ENCODE measurements at regions not wholly inside any gene's neighbourhood (a gene's known extent, or its start where the extent isn't known, plus 50 kb on each side); places are given as distances from the start of the nearest gene placed in this dataset.
A peak's percentile ranks its signal among the peaks of the same experiment; 100 is the strongest.
"Not testable (repeated sequence)": the region's sequence is repeated elsewhere in the genome, so short reads cannot be mapped to it uniquely, and the experiment has no call there.

DNA sequence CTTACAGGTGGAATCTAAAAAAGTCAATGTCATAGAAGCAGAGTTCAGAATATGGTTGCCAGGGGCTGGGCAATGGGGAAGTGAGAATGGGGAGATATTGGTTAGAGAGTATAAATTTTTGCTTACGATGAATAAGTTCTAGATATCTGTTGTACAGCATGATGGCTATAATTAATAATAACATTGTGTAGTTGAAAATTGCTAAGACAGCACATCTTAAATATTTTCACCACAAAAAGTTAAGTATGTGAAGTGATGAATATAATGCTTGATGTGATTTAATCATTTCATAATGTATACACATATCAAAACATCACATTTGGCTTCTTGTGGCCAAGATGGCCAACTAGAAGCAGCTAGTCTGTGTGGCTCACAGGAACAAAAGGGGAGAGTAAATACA, 425.9 kb upstream of the ACO1 start:
- no peak for DNase-seq

DNA sequence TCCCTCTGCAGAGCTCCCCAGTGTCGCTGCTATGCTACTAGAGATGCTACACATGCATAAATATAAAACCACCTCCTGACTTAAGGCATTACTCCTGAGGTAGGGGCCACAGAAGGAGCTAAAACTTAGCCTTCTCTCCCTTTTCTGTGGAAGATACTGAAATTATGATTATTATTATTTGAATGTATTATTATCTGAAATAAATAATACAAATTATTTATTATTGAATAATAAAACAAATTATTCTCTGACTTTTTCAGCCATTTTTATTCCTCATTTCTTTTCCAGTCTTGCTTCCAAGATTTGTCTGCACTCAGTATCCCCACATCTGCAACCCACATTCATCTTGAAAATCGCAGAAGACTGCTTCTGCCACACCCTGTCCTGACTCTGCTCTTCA, 414.9 kb upstream of the ACO1 start:
- no peak for DNase-seq

DNA sequence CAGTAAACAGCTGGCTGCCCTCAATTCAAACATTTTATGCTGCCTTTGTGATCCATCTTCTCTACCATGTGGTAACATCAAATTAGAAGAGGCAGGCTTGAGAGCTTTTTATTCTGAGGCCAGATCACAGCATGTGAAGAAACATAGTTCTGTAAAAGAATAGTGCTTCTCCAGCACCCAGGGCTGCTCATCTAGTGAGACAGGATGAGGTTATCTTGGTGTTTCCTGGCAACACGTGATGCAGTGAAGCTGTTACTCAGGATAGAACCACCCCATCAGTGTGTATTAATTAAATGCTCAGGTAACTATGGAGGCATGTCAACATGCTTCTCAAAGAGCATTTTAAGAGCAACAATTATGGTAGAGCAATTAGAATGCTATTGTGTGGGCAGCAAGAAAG, 400.5 kb upstream of the ACO1 start:
- no peak for DNase-seq

DNA sequence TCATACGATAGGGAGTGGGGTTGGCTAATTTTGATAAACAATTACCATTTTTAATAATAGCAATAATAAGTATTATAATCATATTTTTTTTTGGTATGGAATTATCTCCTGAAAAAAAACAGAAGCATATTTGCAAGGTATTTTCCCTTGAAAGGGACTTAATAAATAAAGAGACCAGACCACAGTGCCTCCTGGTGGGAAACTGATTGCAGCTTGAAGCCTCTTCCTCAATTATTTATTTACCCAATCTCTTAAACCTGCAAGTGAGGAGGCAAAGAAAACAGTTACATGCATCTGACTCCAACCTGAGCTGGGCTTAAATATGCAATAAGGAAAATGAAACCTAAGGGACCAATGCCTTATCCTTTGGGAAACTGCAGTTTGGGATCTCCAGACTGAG, 388.1 kb upstream of the ACO1 start:
- DNase-seq, result no peak

DNA sequence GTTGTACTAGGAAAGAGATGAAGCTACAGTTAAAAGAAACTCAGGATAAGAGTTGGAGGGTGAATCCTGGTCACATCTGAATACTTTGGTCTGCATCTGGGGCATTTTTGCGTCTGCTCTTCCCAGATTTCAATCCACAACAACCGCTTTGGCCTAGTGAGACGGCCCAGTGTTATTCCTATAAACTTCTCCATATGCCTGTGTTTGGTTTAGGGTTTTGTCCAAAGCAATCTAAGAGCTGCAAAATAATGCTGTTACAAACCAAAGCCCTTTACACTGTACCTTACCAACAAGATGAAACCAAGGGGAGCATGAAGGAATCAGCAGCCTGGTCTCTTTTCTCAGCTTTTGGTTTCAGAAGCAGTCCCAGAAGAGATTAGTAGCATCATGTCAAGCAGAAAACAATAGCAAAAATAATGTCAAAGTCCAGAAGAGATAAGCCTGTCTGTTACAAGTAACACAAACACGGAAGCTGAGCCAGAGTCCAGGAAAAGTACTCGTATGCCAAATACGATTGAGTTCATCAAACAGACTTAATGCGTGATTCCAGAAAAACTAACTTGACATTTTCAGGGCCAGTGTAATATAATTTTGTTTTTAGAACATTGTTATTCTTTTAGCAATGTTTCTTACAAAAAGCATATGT, 379.9 kb upstream of the ACO1 start:
- no peak for DNase-seq

DNA sequence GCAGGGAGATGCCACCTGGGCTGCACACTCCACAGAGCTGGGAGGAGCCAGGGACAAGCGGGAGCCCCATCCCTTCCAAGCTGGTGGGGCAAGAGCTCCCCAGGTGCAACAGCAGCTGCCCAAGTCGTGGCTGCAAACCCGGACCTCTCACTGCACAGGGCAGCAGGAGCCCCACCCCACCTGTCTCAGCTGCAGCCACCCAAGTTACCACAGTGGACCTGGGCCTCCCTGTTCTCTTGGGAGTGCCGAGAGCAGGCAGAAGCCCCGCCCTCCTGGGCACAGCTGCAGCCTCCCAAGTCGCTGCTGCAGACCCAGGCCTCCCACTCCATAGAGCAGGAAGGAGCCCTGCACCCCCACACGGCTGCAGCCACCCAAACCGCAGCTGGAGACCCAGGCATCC, 374.1 kb upstream of the ACO1 start:
- DNase-seq, result no peak

DNA sequence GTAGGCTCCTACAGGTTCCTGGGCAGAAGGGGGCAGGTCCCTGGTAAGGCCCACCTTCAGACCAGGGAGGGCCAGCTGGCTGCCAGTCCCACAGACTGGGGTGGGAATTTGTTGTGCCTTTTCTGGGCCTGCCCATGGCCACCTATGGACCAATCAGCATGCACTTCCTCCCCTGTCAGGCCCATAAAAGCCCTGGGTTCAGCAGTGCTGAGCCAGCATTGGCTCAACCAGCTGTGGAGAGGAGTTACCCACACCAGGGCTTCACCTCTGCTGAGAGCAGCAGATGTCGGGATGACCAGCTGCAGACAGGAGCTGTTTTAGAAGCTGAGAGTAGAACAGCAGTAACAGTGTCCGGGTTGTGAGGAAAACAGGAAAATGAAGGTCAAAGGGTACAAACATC, 373.4 kb upstream of the ACO1 start:
- no peak for DNase-seq

DNA sequence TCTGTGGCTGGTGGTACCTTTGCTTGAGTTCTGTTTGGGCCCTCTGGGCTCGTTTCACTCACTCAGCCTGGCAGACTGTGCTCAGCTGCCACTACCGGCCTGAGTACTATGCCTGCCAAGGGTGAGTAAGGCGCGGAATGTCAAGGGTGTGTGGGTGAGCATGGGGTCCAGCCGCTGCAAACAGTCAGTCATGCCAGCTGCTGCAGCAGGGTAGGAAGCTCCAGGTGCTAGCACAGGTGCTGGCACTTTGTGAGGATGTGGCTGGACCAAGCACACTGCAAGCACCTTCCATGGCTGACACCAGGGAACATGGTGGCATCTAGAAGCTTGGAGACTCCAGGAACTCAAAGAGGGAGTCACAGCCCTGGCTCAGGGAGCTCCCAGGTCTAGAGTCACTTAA, 368.6 kb upstream of the ACO1 start:
- DNase-seq, result no peak

DNA sequence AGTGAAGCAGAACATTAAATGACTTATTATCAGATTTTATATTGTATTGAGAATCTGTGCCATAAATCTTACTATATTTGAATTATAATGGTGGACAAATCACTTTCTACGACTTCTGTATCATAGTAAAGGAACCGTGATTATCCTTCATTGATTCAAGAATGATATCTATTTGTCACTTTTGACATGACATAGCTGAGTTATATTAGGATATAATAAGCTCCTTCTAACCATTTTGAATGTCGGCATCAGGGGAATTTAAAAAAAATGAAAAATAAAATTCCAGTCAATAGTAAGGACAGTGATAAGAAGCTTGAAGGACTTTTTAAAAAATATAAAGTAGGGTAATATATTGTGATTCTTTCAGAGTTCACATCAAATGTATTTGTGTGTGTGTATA, 338.9 kb upstream of the ACO1 start:
- DNase-seq, result no peak

DNA sequence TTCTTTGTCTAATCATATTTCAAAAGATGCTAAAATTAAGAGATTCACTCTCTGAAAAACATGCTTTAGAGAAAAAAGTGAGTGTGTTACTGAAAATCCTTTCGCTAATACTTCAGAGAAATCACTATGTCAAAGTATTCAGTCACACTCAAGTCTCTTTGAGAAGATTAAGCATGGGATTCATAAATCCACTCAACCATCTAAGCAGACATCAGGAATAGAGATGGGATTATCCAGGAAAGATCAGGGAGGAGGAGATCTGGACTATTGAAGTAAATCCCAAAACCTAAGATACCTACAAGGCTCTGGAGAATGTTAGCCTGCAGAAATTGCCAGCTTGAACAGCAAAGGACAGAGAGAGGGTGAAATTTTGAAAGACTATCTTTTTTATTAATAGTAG, 317.2 kb upstream of the ACO1 start:
- no peak for DNase-seq

DNA sequence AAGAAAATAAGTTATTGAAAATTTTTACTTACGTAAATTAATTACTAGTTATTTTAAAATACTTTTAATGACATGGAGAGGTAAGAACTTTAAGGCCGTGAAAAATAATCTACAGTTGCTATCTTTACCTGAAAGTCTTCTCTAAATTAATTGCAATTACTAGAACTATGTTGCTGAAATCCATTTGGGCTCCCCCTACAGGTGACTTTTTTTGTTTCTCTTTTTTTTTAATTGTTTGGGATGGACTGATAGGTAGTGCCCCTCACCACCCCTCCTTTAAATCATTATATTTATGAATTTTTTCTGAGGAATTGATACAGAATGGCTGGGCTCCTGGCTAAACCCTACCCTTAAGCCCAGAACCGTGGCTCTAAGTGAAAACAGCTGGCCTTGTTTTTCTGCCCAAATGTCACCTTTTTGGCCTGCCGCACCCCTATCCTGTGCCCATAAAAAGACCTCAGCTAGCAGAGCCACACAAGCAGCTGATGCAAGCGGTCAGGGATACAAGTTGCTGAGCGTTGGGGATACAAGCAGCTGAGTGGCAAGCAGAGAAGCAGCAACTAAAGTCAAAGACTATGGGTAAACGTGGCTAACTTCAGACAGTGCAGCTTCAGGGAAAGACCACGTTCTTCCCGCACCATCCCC, 315.2 kb upstream of the ACO1 start:
- DNase-seq, result peak in 1 of 2 donors; percentile 10

DNA sequence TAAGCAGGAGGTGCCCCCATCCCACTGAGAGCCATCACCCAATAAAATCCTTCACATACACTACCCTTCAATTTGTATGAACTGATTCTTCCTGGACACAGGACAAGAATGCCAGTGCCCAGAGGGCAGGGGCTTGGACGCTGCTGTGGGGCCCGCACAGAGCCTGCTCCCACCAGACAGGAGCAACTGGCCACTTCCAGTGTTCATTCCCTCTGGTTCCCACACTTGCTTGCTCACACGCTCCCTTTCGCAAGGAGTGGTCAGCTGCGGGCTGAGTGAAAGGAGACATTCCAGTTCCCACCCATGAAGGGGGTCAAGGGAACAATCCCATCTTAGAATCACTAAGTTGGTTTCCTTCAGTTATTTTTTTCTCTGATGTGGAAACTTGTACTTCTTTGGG, 314.5 kb upstream of the ACO1 start:
- DNase-seq, result no peak

DNA sequence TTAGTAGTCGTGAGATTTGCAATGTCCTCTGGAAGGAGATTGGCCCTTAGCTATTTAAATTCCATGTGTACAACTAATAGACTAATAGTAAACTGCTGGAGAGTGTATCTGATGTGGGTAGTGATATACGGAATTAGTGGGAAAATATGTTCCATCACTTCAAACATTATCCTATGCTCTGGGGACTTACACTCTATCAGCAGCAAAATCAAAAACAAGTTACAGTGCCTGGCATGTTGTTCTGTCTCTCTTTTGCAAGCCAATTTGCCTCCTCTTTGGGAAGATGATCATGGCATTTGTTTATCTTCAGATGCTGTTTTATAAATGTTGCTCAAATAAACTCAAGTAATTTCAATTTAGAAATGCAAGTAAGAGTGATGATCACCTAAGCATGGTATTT, 311.9 kb upstream of the ACO1 start:
- no peak for DNase-seq

DNA sequence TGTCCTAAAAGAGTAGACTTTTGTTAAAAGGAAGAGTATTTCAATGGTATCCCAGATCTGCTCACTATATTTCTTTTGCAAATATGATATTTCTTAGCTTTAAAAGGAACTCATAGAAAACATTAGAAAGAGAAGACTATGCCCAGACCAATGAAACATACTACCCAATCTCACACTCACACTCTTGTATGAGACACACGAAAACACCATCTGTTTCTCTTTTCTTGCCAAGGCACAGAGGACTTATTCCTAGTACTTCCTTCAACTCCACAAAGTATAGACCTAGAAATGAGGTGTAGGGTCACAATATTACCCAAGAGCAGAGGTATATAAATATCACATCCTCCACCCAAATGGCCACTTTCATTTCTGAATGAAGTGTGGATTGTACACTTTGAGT, 292.4 kb upstream of the ACO1 start:
- DNase-seq, result no peak

DNA sequence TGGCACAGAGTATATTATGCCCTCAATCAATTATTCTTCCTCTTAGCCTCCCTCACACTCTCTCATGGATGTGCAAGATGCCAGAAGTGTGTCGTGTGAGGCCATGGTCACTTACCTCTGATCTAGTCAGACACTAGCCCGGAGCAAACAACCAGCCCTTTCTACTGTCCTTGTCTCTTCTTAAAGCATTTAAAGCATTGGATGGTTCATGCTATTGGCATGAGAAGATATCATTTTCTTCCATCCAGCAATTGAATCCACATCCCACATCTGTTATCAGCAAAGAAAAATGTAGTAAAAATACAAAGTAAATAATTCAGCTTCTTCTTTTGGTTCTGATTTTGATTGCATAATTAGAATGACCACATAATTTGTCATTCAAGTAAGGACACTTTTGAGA, 267.2 kb upstream of the ACO1 start:
- no peak for DNase-seq

DNA sequence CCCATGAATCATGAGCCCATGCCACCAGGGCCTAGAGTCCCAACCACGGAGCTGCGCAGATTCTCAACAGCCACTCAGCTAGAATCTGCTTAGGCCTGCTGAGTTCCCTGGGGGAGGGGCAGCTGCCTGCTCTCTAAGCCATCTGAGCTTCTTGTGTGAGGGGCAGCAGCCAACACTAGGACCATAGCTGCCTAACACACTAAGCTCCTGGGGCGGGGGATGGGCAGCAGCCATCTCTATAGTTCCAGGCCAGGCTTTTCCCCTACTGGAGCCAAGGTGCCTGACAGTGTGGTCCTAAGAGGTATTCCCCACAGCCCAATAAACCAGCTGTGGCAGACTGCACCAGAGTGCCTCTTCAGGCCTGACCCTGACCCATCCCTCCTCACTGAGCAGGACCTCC, 255.9 kb upstream of the ACO1 start:
- DNase-seq, result no peak

DNA sequence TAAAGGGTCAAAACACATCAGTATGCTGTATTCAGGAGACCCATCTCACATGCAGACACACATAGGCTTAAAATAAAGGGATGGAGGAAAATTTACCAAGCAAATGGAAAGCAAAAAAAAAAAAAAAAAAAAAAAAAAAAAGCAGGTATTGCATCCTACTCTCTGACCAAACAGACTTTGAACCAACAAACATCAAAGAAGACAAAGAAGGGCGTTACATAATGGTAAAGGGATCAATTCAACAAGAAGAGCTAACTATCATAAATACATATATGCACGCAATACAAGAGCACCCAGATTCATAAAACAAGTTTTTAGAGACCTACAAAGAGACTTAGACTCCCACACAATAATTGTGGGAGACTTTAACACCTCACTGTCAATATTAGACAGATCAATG, 253.7 kb upstream of the ACO1 start:
- DNase-seq, result not testable (repeated sequence)

DNA sequence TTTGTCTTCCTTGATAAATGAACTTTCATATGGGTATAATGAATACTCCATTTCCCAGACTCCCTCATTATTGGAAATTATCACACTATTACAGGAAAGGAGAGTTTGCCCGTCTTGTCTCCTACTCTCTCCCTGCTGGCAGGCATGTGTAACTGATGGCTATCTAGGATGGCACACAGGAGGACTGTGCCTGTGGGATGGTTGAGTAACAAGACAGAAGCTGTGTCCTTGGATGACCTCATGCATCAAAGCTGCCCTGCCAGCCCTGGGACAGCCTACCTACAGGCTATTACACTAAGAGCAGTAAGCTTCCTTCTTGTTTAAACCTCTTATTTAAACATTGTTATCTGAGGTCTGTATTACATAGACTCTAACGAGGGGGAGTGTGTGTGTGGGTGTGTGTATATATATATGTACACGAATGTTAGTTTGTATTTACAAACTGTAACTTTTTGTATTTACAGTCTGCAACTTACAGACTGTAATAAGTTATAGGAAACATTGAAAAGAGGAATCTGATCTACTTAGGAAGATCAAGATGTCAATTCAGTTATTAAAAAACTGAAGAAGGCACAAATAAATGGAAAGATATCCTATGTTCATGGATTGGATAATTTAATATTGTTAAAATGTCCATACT, 247.6 kb upstream of the ACO1 start:
- no peak for DNase-seq

DNA sequence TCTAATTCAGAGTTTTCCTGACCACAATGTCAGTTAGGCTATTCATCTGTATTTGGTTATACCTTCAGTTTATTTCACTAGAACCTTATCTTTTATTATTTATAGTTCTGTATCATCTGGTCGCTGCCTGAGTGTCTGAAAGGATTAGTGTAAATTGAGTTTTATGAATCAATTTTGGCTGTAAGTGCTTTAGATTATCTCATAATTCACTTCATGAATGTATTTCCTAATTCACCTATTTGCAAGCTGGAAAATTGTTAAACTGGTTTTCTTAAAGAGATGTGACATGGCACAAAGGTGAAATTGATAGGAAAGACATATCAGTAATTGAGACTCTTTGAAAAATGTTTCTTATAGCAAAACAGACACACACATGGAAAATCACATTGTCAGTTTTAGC, 242.4 kb upstream of the ACO1 start:
- no peak for DNase-seq

DNA sequence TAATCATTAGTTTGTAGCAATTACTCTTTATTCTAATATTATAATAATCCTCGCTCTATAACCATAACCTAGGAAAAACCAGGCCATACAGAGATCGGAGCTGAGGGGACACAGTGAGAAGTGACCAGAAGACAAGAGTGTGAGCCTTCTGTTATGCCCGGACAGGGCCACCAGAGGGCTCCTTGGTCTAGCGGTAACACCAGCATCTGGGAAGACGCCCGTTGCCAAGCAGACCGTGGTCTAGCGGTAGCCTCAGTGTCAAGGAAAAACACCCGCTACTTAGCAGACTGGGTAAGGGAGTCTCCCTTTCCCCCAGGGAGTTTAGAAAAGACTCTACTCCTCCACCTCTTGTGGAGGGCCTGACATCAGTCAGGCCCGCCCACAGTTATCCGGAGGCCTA, 235.9 kb upstream of the ACO1 start:
- not testable (repeated sequence) for DNase-seq

DNA sequence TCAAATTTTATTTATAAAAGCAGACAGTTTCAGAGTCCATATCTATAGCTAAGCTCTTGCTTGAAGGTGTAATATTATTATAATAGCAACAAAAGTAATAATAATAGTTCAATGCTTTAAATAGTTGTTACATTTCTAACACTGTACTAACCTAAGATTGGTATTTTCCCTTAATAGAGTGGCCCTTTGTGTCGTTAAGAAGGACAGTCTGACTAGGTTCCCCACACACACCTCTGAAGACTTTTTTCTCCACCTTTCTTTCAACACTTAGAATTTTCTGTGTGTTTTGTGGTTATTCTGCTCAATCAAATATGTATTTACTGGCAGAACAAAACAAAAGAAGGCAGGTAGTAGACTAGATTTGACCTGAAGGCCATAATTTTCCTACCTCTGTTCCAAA, 223.2 kb upstream of the ACO1 start:
- no peak for DNase-seq

DNA sequence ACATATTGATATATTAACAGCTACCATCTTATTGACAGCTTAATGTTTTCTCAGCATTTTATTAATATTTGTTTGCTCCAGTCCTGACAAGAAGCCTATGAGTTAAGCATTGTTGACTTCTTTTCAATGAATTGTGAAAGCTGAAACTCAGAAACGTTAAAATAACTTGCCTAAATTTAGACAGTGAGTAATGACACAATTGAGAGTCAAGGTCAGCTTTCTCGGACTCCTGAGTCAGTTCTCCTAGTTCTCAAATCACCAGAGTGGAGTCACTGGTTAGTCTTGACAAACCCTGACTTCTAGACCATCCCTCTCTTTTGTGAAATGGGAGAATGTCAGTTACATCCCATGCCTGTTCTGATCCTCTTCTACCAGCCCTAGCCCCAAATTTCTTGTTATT, 222.7 kb upstream of the ACO1 start:
- DNase-seq, result no peak

DNA sequence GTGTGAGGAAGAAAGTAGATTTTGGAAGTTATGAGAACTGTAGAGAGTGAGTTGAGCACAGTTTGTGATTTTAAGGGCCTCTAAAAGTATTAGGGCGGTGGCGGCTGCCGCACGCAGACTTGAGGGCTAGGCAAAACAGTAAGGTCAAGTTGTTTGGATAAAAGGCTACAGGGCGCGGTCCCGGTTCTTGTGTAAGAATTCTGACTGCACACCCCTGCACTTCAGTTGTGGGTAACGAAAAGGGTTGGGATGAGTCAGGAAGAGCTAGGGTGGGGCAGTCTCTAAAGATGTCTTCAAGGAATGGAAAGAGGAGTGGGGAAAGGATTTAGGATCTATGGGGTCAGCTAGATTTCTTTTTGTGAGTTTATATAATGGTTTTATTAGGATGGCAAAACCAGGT, 218.1 kb upstream of the ACO1 start:
- DNase-seq, result not testable (repeated sequence)

DNA sequence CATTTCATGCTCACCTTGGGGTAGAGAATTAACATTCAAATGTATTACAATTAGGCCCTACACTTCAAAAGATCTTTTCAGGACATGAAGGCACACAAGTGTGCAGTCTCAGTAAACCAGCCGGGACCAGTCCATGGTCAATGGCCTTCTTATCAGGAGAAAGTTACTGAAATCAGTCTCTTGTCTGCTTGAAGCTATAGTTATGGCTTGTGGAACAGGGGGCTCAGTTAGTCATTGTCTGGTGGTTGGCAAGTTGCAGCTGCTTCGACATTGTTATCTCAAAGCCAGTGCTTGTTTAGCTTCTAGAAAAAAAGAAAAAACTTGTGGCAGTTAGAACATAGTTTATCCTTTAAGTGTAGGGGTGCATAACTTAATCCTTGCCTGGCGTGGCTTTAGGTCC, 213.1 kb upstream of the ACO1 start:
- no peak for DNase-seq

DNA sequence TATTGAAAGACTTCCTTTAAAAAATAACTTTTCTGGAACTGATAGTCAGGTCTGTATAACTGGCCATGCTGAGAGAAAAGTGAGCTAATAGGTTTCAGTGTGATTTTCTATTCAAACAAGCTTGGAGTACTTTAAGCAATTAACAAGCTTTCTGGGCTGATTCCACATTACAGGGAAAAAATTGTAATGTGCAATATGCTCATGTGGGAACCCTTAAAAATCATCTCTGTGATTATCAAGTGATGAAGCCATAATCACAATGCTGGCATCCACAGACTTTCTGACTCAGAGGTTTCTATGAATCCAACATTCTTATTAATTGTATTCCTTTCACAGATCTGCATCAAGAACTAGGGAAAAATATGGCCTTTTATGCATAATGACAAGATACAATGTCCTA, 212.2 kb upstream of the ACO1 start:
- no peak for DNase-seq
